Adipose tissue (tissue), 3 donors: ENCODE measurements at regions not wholly inside any gene's neighbourhood (a gene's known extent, or its start where the extent isn't known, plus 50 kb on each side); places are given as distances from the start of the nearest gene placed in this dataset.
"Not testable (repeated sequence)": the region's sequence is repeated elsewhere in the genome, so short reads cannot be mapped to it uniquely, and the experiment has no call there.

Experiments used
- H3K27ac ChIP-seq: one replicate; pipeline ENCODE4 v1.5.1; 2013; ENCODE audit warnings: low read depth, low read length
- WGBS, 3 donors: extraction: QIAGEN DNeasy Blood & Tissue Kit; methylation state at CpG; one replicate each; pipeline ENCODE4 v1.1.7; 2013; 5-methylcytosine and 5-hydroxymethylcytosine counted together
- donor health status: healthy with polysubstance abuse.
- donor health status: Bipolar disorder and iron deficiency.
- donor health status: healthy.

GRCh38 chr12:91655966-91656365 lies 473.3 kb upstream of the DCN start:
- no peak overlapping the region for H3K27ac ChIP-seq
- WGBS, 3 donors, result 80 to 83% (median 81%) methylated on average over 3 of the region's 3 CpGs

GRCh38 chr12:91654087-91654486 lies 471.5 kb upstream of the DCN start:
- WGBS, 3 donors, result 95 to 99% (median 98%) methylated on average over 3 of the region's 3 CpGs
- no peak overlapping the region for H3K27ac ChIP-seq

- no peak overlapping the region for H3K27ac ChIP-seq
These were observed 469.1 kb upstream of the DCN start for GRCh38 chr12:91651728-91652127.

GRCh38 chr12:91643763-91644162 lies 461.1 kb upstream of the DCN start:
- H3K27ac ChIP-seq, result no peak overlapping the region
- 90 to 98% (median 92%) methylated on average over 2 of the region's 2 CpGs for WGBS, 3 donors

- 66 to 84% (median 76%) methylated on average over 2 of the region's 2 CpGs for WGBS, 3 donors
- no peak overlapping the region for H3K27ac ChIP-seq
These were observed 457.4 kb upstream of the DCN start for GRCh38 chr12:91640021-91640420.

- WGBS, 3 donors, result 87 to 94% (median 89%) methylated on average over 3 of the region's 3 CpGs
- no peak overlapping the region for H3K27ac ChIP-seq
These were observed 456.7 kb upstream of the DCN start for GRCh38 chr12:91639327-91639726.

- no peak overlapping the region for H3K27ac ChIP-seq
- WGBS, 3 donors, result 85 to 92% (median 87%) methylated on average over 8 of the region's 8 CpGs
These were observed 455.4 kb upstream of the DCN start for GRCh38 chr12:91637789-91638624.

- no peak overlapping the region for H3K27ac ChIP-seq
- 81 to 91% (median 88%) methylated on average over 4 of the region's 4 CpGs for WGBS, 3 donors
These were observed 454.1 kb upstream of the DCN start for GRCh38 chr12:91636721-91637120.

GRCh38 chr12:91634386-91634713 lies 451.7 kb upstream of the DCN start:
- 86 to 87% (median 87%) methylated on average over 3 of the region's 3 CpGs for WGBS, 3 donors

GRCh38 chr12:91633734-91634357 lies 451.2 kb upstream of the DCN start:
- 97% methylated on average over 41 to 47 of the region's 47 CpGs for WGBS, 3 donors
- no peak overlapping the region for H3K27ac ChIP-seq

More at GRCh38 chr12:91634386-91634713, 451.7 kb upstream of the DCN start:
- H3K27ac ChIP-seq, result not testable (repeated sequence)

- no peak overlapping the region for H3K27ac ChIP-seq
- 93 to 95% (median 94%) methylated on average over 3 of the region's 3 CpGs for WGBS, 3 donors
These were observed 450.6 kb upstream of the DCN start for GRCh38 chr12:91633206-91633605.

- WGBS, 3 donors, result 77 to 91% (median 80%) methylated on average over 4 of the region's 4 CpGs
- no peak overlapping the region for H3K27ac ChIP-seq
These were observed 449.6 kb upstream of the DCN start for GRCh38 chr12:91632042-91632786.

GRCh38 chr12:91630596-91631293 lies 448.1 kb upstream of the DCN start:
- WGBS, 3 donors, result 72 to 84% (median 75%) methylated on average over 3 of the region's 3 CpGs
- H3K27ac ChIP-seq, result no peak overlapping the region

GRCh38 chr12:91630083-91630482 lies 447.5 kb upstream of the DCN start:
- 80 to 90% (median 88%) methylated on average over 5 of the region's 5 CpGs for WGBS, 3 donors

GRCh38 chr12:91629440-91629839 lies 446.8 kb upstream of the DCN start:
- no peak overlapping the region for H3K27ac ChIP-seq
- WGBS, 3 donors, result 76 to 87% (median 84%) methylated on average over 2 of the region's 2 CpGs

More at GRCh38 chr12:91630083-91630482, 447.5 kb upstream of the DCN start:
- H3K27ac ChIP-seq, result no peak overlapping the region

GRCh38 chr12:91628656-91629055 lies 446.0 kb upstream of the DCN start:
- 54 to 57% (median 55%) methylated on average over 2 of the region's 2 CpGs for WGBS, 3 donors
- no peak overlapping the region for H3K27ac ChIP-seq

- WGBS, 3 donors, result 86 to 98% (median 95%) methylated on average over 2 of the region's 2 CpGs
- no peak overlapping the region for H3K27ac ChIP-seq
These were observed 444.6 kb upstream of the DCN start for GRCh38 chr12:91627225-91627624.

- 51 to 64% (median 52%) methylated on average over 2 of the region's 2 CpGs for WGBS, 3 donors
These were observed 440.4 kb upstream of the DCN start for GRCh38 chr12:91622981-91623380.

GRCh38 chr12:91622037-91622436 lies 439.4 kb upstream of the DCN start:
- WGBS, 3 donors, result 56 to 83% (median 80%) methylated on average over 2 of the region's 2 CpGs
- H3K27ac ChIP-seq, result no peak overlapping the region

More at GRCh38 chr12:91622981-91623380, 440.4 kb upstream of the DCN start:
- H3K27ac ChIP-seq, result no peak overlapping the region
